Parathyroid adenoma (tissue), 2 donors: ENCODE measurements at regions not wholly inside any gene's neighbourhood (a gene's known extent, or its start where the extent isn't known, plus 50 kb on each side); places are given as distances from the start of the nearest gene placed in this dataset.

ENCODE experiments used
- H2AFZ ChIP-seq: fragments of 300-600 bp; sonication (generic); one replicate; pipeline ENCODE4 v1.7.0; 2017; ENCODE audit warnings: antibody characterized with exemption, mild to moderate bottlenecking
- H3K27ac ChIP-seq: fragments of 300-600 bp; sonication (generic); one replicate; pipeline ENCODE4 v1.7.0; 2017
- H3K27me3 ChIP-seq: fragments of 300-600 bp; sonication (generic); one replicate; pipeline ENCODE4 v1.7.0; 2017; ENCODE audit warnings: low read length; ENCODE audit not compliant: control insufficient read depth, insufficient read depth
- H3K36me3 ChIP-seq: fragments of 300-600 bp; sonication (generic); one replicate; pipeline ENCODE4 v1.7.0; 2017; ENCODE audit warnings: low read length; ENCODE audit not compliant: control insufficient read depth, insufficient read depth
- H3K4me1 ChIP-seq: fragments of 300-600 bp; sonication (generic); one replicate; pipeline ENCODE4 v1.7.0; 2017; ENCODE audit warnings: control low read depth
- H3K4me2 ChIP-seq: fragments of 300-600 bp; sonication (generic); one replicate; pipeline ENCODE4 v1.7.0; 2017; ENCODE audit warnings: low read length
- H3K4me3 ChIP-seq: fragments of 300-600 bp; sonication (generic); one replicate; pipeline ENCODE4 v1.7.0; 2017; ENCODE audit warnings: low read depth, low read length
- H3K79me2 ChIP-seq: fragments of 300-600 bp; sonication (generic); one replicate; pipeline ENCODE4 v1.7.0; 2017; ENCODE audit warnings: control low read depth
- H3K9ac ChIP-seq: fragments of 300-600 bp; sonication (generic); one replicate; pipeline ENCODE4 v1.7.0; 2017; ENCODE audit warnings: mild to moderate bottlenecking
- H3K9me3 ChIP-seq: fragments of 300-600 bp; sonication (generic); one replicate; pipeline ENCODE4 v1.7.0; 2017; ENCODE audit warnings: low read length; ENCODE audit not compliant: control insufficient read depth
- TF ChIP-seq, protein P1 (sequence below): fragments of 300-600 bp; sonication (generic); IDR thresholded peaks from one replicate; pipeline ENCODE4 v1.7.0; 2017; ENCODE audit warnings: antibody characterized with exemption, mild to moderate bottlenecking
- donor health status: primary hyperparathyroidism.

DNA sequence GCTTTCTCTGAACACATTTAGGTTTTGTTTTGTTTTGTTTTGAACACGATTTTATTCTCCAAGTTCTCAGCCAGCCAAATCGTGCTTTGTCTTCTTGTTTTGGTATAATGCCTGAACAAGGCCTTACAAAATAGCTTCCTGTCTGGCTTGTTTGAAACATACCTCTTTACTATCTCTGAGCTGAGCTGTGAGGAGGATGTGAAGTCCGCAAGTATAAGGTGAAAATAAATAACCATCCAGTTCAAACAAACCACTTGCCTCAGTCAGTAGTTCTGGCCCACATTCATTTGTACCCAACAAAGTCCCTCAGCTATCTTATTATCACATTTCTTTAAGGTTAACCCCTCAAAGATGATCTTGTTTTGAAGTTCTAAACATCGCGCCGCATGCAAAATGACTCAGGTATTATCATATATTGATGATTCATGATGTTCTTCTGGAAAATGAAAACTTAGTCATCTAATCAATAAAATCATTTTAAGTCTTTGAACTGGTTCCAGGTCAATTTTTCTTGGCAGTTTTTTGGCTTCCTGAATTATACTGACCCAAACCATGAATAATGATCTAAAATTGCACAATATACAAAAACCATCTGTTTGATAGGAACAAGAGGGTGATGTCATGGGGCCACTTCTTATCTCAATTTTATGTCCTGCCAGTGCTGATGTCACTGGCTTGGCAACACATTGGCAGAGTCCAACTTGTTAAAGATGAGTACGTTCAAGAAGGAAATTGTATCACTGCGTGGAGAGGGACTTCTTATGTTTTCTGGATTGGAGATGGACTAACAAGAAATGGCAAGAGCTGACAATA lies 694.3 kb downstream of the KCNJ2 start:
- H2AFZ ChIP-seq = no peak overlapping the region
- H3K79me2 ChIP-seq = no peaks in the 10 kb centered on the region
- H3K27ac ChIP-seq = no peak overlapping the region
- no peak overlapping the region for H3K9ac ChIP-seq
- TF ChIP-seq, protein P1, sequence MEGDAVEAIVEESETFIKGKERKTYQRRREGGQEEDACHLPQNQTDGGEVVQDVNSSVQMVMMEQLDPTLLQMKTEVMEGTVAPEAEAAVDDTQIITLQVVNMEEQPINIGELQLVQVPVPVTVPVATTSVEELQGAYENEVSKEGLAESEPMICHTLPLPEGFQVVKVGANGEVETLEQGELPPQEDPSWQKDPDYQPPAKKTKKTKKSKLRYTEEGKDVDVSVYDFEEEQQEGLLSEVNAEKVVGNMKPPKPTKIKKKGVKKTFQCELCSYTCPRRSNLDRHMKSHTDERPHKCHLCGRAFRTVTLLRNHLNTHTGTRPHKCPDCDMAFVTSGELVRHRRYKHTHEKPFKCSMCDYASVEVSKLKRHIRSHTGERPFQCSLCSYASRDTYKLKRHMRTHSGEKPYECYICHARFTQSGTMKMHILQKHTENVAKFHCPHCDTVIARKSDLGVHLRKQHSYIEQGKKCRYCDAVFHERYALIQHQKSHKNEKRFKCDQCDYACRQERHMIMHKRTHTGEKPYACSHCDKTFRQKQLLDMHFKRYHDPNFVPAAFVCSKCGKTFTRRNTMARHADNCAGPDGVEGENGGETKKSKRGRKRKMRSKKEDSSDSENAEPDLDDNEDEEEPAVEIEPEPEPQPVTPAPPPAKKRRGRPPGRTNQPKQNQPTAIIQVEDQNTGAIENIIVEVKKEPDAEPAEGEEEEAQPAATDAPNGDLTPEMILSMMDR = no peak
- H3K4me2 ChIP-seq = no peak overlapping the region
- no peaks in the 10 kb centered on the region for H3K9me3 ChIP-seq
- no peak overlapping the region for H3K4me3 ChIP-seq
- H3K27me3 ChIP-seq = no peaks in the 10 kb centered on the region
- no peaks in the 10 kb centered on the region for H3K4me1 ChIP-seq
- no peaks in the 10 kb centered on the region for H3K36me3 ChIP-seq

DNA sequence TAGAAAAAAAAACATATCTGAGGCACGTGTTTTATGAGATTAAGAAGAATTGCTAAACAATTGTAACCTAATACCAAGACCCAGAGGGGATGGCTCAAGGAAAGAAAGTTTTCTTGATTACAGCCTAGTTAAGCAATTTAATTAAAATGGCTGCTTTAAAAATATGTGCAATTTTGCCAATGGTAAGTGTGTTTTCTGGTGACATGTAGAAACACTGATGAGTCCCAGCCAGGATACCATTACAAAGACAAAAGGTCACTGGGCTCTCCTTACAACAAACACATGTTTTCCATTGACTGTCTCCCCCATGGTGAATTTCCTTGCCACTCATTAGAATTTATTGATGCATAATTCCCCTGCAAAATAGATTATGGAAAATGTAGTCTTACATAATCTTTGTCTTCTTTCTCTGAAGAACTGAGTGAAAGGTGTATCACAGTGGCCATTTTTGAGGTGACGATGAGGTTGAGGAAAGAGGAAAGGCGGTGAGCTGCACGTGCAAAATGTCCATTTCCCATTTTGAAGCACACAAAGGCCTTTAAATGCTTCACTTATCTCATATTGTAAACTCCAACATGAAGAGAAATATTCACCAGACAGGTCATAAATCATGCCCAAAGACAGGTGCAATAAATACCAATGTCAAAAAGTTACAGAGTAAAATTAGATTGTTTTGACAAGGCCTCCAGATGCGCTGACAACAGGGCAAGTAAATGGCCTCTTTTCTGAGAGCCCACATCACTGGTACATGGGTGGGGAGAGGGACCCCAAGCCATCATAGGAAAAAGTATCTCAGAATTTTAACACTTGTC lies 696.9 kb downstream of the KCNJ2 start:
- Histone ChIP-seq H3K79me2 (no peaks in the 10 kb centered on the region), H3K4me2 (no peak overlapping the region), H3K9me3 (no peaks in the 10 kb centered on the region), H3K4me3 (no peak overlapping the region), H3K27ac (no peak overlapping the region), H2AFZ (no peak overlapping the region), H3K4me1 (no peaks in the 10 kb centered on the region), H3K27me3 (no peaks in the 10 kb centered on the region), H3K9ac (no peak overlapping the region), H3K36me3 (no peaks in the 10 kb centered on the region)
- TF ChIP-seq, protein P1 = no peak

DNA sequence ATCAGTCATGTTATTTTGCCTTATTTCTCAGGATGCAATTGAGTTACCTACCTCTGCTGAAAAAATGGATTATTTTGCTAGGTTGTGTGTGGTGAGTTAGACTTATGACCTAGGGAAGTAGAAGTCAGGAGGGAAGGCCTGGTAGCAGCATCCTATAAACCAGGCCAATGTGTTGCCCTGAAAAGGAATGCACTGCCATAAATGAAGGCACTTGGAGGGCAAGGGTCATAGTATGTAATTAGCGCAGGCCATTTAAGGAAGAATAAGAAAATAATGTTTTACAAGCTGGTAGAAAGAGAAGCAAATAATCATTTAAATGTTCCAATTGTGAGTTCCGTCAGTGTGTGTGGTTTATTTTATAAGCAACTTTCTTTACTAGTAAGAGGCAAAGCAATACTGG lies 698.8 kb downstream of the KCNJ2 start:
- H3K36me3 ChIP-seq = no peaks in the 10 kb centered on the region
- no peak overlapping the region for H3K4me3 ChIP-seq
- H2AFZ ChIP-seq = no peak overlapping the region
- no peaks in the 10 kb centered on the region for H3K79me2 ChIP-seq
- H3K27me3 ChIP-seq = no peaks in the 10 kb centered on the region
- no peak overlapping the region for H3K9ac ChIP-seq
- no peak overlapping the region for H3K27ac ChIP-seq
- TF ChIP-seq, protein P1 = no peak
- H3K4me1 ChIP-seq = no peaks in the 10 kb centered on the region
- no peak overlapping the region for H3K4me2 ChIP-seq
- no peaks in the 10 kb centered on the region for H3K9me3 ChIP-seq

DNA sequence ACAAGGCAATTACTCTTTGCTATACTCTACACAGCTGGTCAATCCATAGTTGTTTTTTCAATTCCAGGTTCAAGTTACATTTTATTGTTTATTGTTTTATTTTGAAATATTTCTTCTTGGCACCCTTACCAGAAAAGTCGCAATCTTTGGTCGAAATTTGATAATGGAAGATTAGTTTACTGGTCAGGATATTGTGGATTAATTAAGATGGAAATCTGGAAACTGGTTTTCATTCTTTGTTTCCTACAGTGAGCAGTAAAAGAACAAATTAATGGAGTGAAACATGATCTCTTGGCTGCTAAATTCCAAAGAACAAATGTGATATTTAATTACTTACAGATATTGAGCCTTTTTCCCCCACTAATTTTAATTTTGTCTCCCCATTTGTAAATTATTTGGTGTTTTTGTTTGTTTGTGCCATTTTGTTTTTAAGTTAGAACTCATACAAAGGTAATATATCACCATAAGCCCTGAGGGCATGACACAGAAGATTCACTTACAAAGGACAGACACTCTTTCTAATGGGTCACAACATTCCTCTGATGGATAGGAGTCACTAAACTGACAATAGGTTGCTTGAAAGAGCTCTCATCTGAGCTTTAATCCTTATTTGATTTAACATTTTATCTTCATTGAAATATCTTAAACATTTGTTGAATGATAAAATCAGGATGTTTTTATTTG lies 700.2 kb downstream of the KCNJ2 start:
- no peak overlapping the region for H3K9ac ChIP-seq
- no peak overlapping the region for H2AFZ ChIP-seq
- no peaks in the 10 kb centered on the region for H3K9me3 ChIP-seq
- H3K27me3 ChIP-seq = no peaks in the 10 kb centered on the region
- TF ChIP-seq, protein P1 = no peak
- H3K4me2 ChIP-seq = no peak overlapping the region
- H3K79me2 ChIP-seq = no peaks in the 10 kb centered on the region
- H3K4me3 ChIP-seq = no peak overlapping the region
- H3K27ac ChIP-seq = no peak overlapping the region
- no peaks in the 10 kb centered on the region for H3K36me3 ChIP-seq
- no peaks in the 10 kb centered on the region for H3K4me1 ChIP-seq
